Kidney tubule cell (primary cell): ENCODE measurements at regions not wholly inside any gene's neighbourhood (a gene's known extent, or its start where the extent isn't known, plus 50 kb on each side); places are given as distances from the start of the nearest gene placed in this dataset.
"Not testable (repeated sequence)": the region's sequence is repeated elsewhere in the genome, so short reads cannot be mapped to it uniquely, and the experiment has no call there.

Source experiments
- DNase-seq: peaks from one replicate; pipeline ENCODE4 v3.0.0-alpha.2; 2018; ENCODE audit warnings: low spot score

DNA sequence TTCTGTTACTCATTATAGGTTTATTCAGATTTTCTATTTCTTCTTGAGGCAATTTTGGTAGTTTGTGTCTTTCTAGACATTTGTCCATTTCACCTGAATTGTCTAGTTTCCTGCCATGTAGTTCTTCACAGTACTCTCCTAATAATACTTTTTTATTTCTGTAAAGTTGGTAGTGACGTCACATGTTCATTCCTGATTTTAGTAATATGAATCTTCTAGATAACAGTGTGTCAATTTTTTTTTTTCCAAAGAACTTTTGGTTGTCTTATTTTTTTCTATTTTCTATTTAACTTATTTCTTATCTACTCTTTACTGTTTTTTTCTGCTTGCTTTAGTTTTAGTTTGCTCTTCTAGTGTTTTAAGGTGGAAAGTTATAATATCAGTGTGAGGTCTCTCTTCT lies 197.3 kb upstream of the SHH start:
- DNase-seq: no peak

GRCh38 chr7:156006876-156007275 lies 194.6 kb upstream of the SHH start:
- not testable (repeated sequence) for DNase-seq

DNA sequence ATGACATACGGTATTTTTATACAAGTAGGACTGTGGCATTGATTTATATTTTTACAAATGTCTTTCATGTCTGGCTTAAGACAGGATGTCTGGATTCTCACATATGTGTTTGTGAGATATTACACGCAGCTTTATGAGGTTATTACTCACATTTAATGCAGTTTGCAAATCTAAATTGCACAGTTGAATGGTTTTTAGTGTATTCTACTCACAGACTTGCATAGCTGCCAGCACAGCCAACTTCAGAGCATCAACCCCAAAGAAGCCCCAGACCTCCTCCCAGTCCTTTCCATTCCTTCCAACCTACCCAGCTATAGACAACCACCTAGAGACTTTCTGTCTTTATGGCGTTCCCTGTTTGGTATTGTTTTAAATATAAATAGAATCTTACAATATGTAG lies 193.8 kb upstream of the SHH start:
- DNase-seq: no peak

DNA sequence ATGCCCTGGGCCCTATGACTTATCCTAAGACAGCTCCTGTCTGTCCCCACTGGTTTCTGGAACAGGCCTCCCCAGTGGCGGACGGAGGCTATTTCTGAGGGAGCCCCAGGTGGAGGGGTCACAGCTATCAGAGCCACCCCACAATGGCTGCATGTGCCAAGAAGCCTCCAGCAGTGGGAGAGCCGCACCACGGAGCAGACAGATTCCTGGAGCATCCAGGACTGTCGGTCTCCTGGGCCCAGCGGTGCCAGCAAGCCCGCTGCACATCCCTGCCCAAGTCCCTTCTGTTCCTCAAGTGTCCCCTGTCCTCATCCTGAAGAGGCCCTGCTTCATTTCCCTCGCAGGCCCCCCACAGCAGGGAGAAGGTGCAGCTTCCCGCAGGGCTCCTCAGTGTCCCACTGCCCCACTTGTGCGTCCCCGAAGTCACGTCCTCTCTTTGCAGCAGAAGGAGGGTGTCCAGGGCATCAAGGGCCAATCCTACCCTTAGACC lies 193.0 kb upstream of the SHH start:
- no peak for DNase-seq

DNA sequence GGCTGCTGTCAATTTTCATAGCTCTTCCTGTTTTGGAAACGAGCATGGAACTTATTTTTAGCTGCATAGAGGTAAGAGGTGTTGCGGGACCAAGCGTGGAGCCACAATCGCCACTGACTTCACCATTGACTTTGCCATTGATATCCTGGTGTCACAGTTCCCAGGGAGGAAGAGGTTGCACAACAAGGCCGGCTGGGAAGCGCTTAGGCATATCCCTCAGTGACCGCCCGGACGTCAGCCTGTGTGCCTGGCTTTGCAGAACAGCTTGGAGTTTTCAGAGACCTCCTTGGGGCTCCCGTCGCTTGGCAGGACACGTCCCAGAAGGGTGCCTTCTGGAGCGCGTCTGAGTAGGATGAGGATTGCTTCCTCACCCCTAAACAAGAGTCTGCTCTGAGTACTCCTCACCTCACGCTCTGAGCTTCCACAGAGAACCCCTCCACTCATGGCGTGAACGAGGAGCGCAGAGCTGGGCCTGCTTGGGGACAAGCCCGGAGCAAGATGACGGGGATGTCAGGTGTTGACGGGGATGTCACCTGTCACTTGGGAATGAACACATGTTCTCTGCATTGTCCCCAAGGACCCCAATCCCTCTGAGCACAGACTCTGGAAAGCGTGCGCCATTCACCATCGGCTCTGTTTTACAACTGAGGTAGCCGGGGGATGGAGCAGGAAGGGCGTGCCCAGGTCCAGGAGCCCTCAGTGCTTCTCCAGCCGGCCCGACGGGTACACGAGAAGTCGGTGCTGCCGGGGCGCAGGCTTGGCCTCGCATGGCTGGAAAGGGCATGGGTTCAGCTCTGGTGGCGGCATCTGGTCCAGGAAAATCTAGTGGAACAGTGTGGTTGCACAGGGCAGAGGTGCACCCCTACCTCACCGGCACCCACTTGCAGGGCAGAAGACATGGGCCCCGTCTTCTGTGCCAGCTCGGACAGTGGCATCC lies 192.3 kb upstream of the SHH start:
- no peak for DNase-seq

DNA sequence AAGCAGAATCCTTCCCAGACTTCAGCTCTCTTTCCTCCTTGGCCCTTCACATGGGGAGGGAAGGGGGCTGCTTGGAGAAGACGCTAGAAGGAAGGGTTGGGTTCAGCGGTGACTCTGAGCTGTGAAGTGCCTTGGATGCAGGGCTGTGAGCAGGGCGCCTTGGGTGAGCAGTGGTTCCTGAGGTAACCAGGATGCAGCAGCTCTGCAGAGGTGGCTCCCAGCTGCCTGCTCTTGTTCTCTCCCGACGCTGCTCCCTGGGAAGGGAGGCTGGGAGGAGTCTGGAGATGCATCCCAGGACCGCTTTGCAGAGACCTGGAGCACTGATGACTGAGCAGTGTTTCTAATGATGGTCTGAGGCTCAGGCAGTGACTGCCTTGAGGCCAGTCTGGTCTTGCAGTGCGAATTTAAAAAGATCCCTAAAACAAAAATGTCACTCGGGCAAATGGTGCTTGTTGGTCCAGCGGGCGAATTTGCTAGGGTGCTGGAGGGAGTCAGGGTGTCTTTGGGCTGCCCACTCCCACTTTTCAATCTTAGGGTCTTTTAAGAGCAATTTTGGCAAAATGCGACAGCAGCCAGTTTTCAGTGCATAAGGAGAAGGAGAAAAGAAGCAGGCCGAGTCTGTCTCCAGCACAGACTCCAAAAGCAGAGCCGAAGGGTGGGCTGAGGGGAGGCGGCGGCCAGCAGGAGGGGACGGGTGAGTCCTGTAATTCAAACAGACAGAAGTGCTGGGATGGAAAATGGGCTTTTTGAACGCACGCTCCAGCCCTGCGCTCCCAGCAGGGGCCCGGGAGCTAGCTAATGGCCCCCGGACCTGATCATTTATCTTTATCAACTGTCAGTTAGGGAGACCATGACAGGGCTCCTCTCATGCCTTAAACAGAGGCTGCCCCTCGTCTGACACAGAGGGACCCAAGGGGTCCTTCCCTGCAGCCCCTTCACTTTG lies 191.2 kb upstream of the SHH start:
- no peak for DNase-seq

DNA sequence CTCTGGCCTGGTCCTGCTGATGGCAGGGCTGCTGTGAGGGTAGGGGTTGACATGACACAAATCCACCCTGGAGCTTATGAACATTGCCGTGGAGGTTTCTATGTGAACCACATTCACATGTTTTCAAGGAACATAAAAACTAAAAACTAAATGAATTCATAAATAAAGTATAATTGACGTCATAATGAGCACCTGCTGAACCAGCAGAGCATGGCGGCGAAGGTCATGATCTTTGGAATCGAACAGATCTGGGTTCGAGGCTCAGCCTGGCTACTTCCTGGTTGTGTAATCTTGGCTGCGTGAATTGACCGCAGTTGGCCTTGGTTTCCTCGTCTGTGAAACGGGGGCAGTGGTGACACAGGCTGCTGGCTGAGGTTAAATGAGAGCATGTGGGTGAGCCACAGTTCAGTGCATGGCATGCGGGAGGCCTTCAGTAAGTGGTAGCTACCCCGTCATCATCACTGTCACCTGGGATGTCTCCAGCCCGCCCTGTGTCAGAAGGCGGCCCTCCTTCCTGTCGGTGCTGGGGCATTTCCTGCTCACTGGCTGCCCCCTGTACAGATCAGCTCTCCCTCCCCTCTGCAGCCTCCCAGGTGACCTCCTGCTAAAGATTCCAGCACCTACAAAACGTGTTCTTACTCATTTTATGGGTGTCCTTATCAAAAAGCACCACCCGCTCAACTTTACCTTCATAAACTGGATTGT lies 190.3 kb upstream of the SHH start:
- DNase-seq: no peak

DNA sequence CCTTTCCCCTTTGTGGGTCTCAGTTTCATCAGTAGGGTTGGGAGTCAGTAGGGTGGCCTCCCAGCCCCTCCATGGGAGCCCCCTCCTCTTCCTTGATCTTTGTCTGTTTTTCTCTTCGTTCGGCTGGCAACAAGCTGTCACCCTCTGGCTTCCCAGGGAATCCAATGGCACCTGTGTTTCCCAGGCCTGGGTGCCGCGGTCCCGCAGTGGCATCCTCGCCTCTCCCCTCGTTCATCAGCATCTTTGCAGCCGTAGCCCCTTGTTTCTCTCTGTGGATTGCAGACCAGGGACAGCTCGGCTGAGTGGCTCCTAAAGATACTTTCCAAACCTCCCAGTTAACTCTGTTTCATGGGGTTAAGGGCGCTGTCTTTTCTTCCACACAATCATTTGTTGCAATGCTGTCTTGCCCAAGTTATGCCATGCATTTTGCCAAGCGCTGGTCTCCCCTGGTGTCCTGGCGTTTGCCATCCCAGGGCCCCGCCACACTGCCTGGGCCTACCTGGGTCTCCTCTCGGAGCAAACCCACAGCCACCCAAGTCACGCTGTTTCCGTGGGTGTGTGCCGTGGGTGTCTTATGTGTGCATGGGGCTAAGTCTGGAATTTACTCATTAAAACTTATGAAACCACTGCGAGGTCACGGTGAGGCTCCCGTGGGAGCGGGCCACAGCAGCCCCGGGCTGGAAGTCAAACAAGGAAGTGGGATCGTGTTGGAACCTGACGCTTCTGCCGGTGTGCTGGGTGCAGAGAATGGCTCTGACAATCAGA lies 189.4 kb upstream of the SHH start:
- no peak for DNase-seq

GRCh38 chr7:156000601-156001396 lies 188.5 kb upstream of the SHH start:
- DNase-seq: no peak

DNA sequence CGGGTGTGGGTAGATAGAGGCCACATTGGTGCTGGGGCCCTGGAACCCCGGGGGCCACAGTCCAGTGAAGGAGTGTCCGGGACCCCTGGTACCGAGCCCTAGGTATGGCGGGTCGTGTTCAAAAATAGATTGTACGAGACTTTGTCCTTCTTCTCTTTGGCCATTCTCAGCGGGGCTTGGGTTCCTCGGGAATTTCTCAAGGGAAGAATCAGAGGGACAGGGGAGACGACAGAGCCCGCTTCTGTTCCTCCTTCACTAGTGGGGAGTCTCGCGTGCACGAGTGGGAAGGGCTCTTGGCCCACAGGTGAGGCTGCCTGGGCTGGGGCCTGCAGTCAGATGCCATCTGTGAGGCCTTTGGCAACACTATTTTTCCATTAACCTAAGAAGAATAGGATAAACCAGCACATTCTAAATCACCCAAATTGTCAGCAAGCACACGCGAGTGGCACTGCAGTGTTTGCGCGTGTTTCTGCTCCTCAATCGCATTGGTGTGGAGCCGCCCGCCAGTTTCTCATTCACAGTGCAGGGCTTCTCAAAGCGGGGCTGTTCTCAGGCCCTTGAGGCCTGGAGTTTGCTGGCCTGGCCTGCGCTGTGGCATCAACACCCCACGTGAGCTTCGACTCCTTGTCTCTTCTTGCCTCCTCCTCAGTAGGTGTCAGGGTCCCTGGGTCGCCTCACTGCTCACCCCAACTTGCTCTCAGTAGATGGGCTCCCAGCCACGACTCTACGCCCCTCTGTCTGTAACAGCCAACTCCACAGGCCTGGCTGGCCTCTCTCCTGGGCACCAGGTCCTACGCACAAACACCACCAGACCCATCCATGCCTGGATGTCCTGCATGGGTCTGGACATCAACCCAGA lies 187.6 kb upstream of the SHH start:
- no peak for DNase-seq

- no peak for DNase-seq
Observed at GRCh38 chr7:155998766-155999630, 186.7 kb upstream of the SHH start.

GRCh38 chr7:155998328-155998691 lies 186.0 kb upstream of the SHH start:
- DNase-seq: no peak

DNA sequence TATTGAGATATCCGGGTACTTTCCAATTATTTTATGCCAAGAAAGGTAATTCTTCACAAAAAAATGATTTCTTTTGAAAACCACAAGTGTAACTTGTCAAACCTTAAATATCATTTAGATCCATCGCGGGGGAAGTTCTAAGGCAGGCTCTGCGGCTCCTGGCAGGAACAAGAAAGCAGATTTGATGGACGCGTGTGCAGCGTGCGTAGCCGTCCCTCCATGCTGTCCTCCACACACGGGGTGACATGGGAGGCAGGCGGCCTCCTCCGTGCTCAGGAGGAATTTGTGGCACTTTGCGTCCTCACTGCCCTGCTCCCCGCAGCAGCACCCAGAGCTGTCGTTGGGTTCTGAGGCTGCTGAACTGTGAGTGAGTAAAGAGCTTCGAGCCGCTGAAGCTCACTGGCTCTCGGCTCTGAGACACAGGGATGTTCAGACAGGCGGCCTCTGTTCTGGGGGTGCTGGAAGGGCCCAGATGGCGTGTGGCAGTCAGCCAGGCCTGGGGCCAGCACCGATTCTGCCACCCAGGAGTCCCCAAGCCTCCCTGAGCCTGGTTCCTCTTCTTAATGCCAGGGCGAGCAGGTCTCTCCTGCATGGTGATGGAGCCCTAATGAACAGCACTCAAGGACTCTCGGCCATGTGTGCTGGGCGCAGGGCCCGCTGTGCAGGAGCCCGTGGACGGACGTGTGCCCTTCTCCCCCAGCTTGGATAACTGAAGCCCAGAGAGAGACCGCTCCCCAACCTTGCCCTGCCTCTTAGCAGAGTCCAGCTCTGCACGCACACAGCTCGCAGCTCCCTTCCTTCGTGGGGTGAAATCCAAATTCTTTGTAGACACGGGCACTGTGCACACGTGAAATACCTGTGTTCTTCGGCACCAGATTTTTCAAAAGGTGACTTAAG lies 185.4 kb upstream of the SHH start:
- DNase-seq: no peak

DNA sequence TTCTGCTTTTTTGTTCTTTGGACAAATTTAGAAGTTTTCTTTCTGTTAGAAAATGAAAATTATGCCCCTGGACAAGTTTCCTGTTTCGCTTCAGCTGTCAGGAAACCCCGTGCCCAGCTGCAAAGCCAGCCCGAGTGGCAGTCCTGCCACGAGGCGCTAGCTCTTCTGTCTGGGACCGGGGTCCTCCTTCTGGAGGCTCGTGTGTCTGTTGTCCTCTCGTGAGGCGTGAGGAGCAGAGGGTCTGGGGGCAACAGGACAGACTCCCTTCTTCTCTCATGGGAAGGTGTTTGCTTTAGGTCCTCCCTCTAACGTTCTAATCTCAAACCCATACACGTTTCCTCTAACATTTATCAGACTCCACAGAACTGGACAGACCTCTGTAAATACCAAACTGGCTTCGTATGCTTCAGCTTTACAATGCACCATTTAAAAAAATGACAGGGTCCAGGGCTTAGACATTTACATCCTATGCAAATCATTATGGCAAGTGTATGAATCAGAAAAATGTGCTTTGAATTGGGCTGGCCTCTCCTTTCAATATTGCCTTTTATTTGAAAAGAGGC lies 184.5 kb upstream of the SHH start:
- DNase-seq: no peak

DNA sequence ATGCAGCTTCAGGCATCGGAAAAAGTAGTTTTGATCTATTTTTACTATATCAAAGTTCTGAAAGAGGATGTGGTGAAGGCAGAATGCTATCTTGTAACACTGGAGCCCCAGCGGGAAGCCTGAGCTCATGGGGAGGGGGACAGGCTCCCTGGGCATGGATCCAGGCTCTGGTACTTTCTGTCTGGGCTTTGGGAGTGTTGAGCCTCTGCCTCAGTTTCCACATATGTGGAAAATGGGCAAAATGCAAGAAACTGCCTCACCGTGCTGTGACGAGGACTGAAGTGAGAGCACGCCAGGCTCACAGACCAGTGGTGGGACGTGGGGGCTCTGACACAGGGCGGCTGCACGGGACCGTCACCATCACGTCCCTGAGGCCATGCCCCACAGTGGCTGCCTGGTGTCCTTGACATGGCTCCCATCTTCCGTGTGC lies 182.9 kb upstream of the SHH start:
- no peak for DNase-seq

GRCh38 chr7:155994279-155994811 lies 182.1 kb upstream of the SHH start:
- DNase-seq: no peak
